OCI-LY7 (cell line): ENCODE measurements at regions not wholly inside any gene's neighbourhood (a gene's known extent, or its start where the extent isn't known, plus 50 kb on each side); places are given as distances from the start of the nearest gene placed in this dataset.

Source experiments
- BruUV-seq: library from RNA; stranded (reverse); fragments of 400-500 nt; replicated peaks from 2 replicates; lab custom pipeline; 2021; lab: Mats Ljungman, UMichigan
- CTCF ChIA-PET: fragments of 300-600 bp; sonication (Branson Sonifier 250); formaldehyde crosslinking; loops from one replicate; lab custom pipeline; 2022; ENCODE audit warnings: antibody characterized with exemption; ENCODE audit not compliant: unreplicated experiment; lab: Charles Lee
- POLR2A ChIA-PET: fragments of 300-600 bp; sonication (Branson Sonifier 250); formaldehyde crosslinking; loops from one replicate; lab custom pipeline; 2022; ENCODE audit warnings: antibody characterized with exemption; lab: Charles Lee
- DNase-seq: peaks from one replicate; pipeline ENCODE4 v3.0.0-alpha.2; 2015; ENCODE audit warnings: low spot score
- H2AFZ ChIP-seq: fragments of 200-600 bp; sonication (generic), shearing (Covaris generic); 2 replicates; pipeline ENCODE4 v1.6.1; 2014; ENCODE audit warnings: mild to moderate bottlenecking, antibody characterized with exemption, low read length, moderate library complexity
- H3K27ac ChIP-seq: fragments of 200-600 bp; sonication (generic); 2 replicates; pipeline ENCODE4 v1.5.1; 2014; ENCODE audit warnings: mixed run types, low read depth, mild to moderate bottlenecking, moderate library complexity, low read length, inconsistent platforms; ENCODE audit not compliant: poor library complexity, severe bottlenecking
- H3K36me3 ChIP-seq: fragments of 200-600 bp; sonication (generic); 2 replicates; pipeline ENCODE4 v1.6.1; 2014; ENCODE audit warnings: mild to moderate bottlenecking, antibody characterized with exemption, low read length, moderate library complexity, mixed read lengths; ENCODE audit not compliant: insufficient read depth
- H3K4me1 ChIP-seq: fragments of 200-600 bp; sonication (generic); 2 replicates; pipeline ENCODE4 v1.5.1; 2014; ENCODE audit warnings: mild to moderate bottlenecking, low read length; ENCODE audit not compliant: insufficient read depth, poor library complexity, severe bottlenecking
- H3K4me2 ChIP-seq: fragments of 200-600 bp; sonication (generic); 2 replicates; pipeline ENCODE4 v1.6.1; 2014; ENCODE audit warnings: mild to moderate bottlenecking, low read length
- H3K4me3 ChIP-seq: fragments of 200-600 bp; sonication (generic); 2 replicates; pipeline ENCODE4 v1.5.1; 2014; ENCODE audit warnings: mild to moderate bottlenecking, low read depth, low read length; ENCODE audit not compliant: poor library complexity, severe bottlenecking
- H3K79me2 ChIP-seq: fragments of 200-600 bp; sonication (generic); 2 replicates; pipeline ENCODE4 v1.6.1; 2016; ENCODE audit warnings: low read depth, mild to moderate bottlenecking, low read length, moderate library complexity, mixed read lengths; ENCODE audit not compliant: insufficient read depth
- H3K9me2 ChIP-seq: fragments of 200-600 bp; sonication (generic); 2 replicates; pipeline ENCODE4 v1.6.1; 2016; ENCODE audit warnings: mild to moderate bottlenecking, low read length, mixed read lengths; ENCODE audit not compliant: insufficient read depth
- H3K9me3 ChIP-seq: fragments of 200-600 bp; sonication (generic); 2 replicates; pipeline ENCODE4 v1.6.1; 2014; ENCODE audit warnings: mild to moderate bottlenecking, mixed run types, low read length, mixed read lengths
- H4K20me1 ChIP-seq: fragments of 200-600 bp; sonication (generic); 2 replicates; pipeline ENCODE4 v1.6.1; 2014; ENCODE audit warnings: mild to moderate bottlenecking, antibody characterized with exemption, low read length, moderate library complexity, mixed read lengths; ENCODE audit not compliant: insufficient read depth
- CTCF ChIP-seq: fragments of 200-600 bp; sonication (generic); conservative IDR thresholded peaks from 2 replicates; pipeline ENCODE4 v1.5.1; 2014; ENCODE audit warnings: mild to moderate bottlenecking, antibody characterized with exemption, low read length, moderate library complexity, mixed read lengths
- EZH2phosphoT487 ChIP-seq: fragments of 200-600 bp; sonication (generic); IDR thresholded peaks from 2 replicates; pipeline ENCODE4 v1.6.1; 2018; ENCODE audit warnings: low read depth, borderline replicate concordance, mild to moderate bottlenecking, mixed run types, antibody characterized with exemption, low read length, moderate library complexity, mixed read lengths
- intact Hi-C: fragments of 100-400 bp; cut with micrococcal nuclease; formaldehyde crosslinking; loops from one replicate; pipeline ENCODE4 v1.10.0; 2022; ENCODE audit not compliant: unreplicated experiment

- BruUV-seq, result no TSS peak
- Histone ChIP-seq H3K4me1 (no peaks in the 10 kb centered on the region), H3K9me3 (no peaks in the 10 kb centered on the region), H3K79me2 (no peaks in the 10 kb centered on the region), H3K36me3 (no peaks in the 10 kb centered on the region), H4K20me1 (no peaks in the 10 kb centered on the region), H3K4me2 (no peak overlapping the region), H3K9me2 (no peaks in the 10 kb centered on the region), H3K4me3 (no peak overlapping the region), H3K27ac (no peak overlapping the region), H2AFZ (no peak overlapping the region)
- TF ChIP-seq CTCF, result no peak
- TF ChIP-seq EZH2phosphoT487, result no peak
- intact Hi-C loops, result no loop called here
- DNase-seq, result no peak
- POLR2A ChIA-PET, result interaction anchor here (0.6 kb wide), 1 partner anchor 155 kb away, joined by 3 read pairs; no protein-coding TSS in a partner anchor
- CTCF ChIA-PET, result no interaction called here
Measured at GRCh38 chr11:44446996-44447771, 118.3 kb upstream of the CD82 start.

GRCh38 chr11:44450295-44450932, 115.0 kb upstream of the CD82 start:
- Histone ChIP-seq H3K9me2 (no peaks in the 10 kb centered on the region), H2AFZ (no peak overlapping the region), H3K4me3 (no peak overlapping the region), H3K9me3 (no peaks in the 10 kb centered on the region), H3K36me3 (no peaks in the 10 kb centered on the region), H3K79me2 (no peaks in the 10 kb centered on the region), H3K4me2 (no peak overlapping the region), H4K20me1 (no peaks in the 10 kb centered on the region), H3K4me1 (no peaks in the 10 kb centered on the region), H3K27ac (no peak overlapping the region)
- TF ChIP-seq EZH2phosphoT487 (no peak), CTCF (no peak)
- intact Hi-C loops, result no loop called here
- DNase-seq, result no peak
- CTCF ChIA-PET, result interaction anchor here (0.6 kb wide), 1 partner anchor 127 kb away, joined by 3 read pairs; no protein-coding TSS in a partner anchor
- POLR2A ChIA-PET, result no interaction called here
- no TSS peak for BruUV-seq

- ChIA-PET POLR2A (no interaction called here), CTCF (no interaction called here)
- Histone ChIP-seq H3K4me1 (no peaks in the 10 kb centered on the region), H3K36me3 (no peaks in the 10 kb centered on the region), H3K4me2 (no peak overlapping the region), H3K79me2 (no peaks in the 10 kb centered on the region), H3K4me3 (no peak overlapping the region), H3K27ac (no peak overlapping the region), H3K9me3 (no peaks in the 10 kb centered on the region), H4K20me1 (no peaks in the 10 kb centered on the region), H3K9me2 (no peaks in the 10 kb centered on the region), H2AFZ (no peak overlapping the region)
- intact Hi-C loops, result no loop called here
- no TSS peak for BruUV-seq
- TF ChIP-seq CTCF (no peak), EZH2phosphoT487 (no peak)
- DNase-seq, result no peak
Measured at GRCh38 chr11:44451706-44452105, 113.8 kb upstream of the CD82 start.
